PFSK-1 (cell line): ENCODE measurements at regions not wholly inside any gene's neighbourhood (a gene's known extent, or its start where the extent isn't known, plus 50 kb on each side); places are given as distances from the start of the nearest gene placed in this dataset.

Experiments used
- FOXP2 ChIP-seq: optimal IDR thresholded peaks from 2 replicates; pipeline ENCODE3; 2011; ENCODE audit warnings: borderline replicate concordance, control low read depth, inconsistent platforms; ENCODE audit not compliant: insufficient read depth; ENCODE audit errors: extremely low read length, extremely low read depth
- POLR2AphosphoS5 ChIP-seq: IDR thresholded peaks from 2 replicates; pipeline ENCODE4 v1.6.1; 2012; ENCODE audit warnings: low read depth, mild to moderate bottlenecking, control low read depth, low read length, moderate library complexity
- REST ChIP-seq, 2 experiments: IDR thresholded peaks; 2 replicates each; pipeline versions ENCODE4 v1.6.1 to v1.8.0; 2011 to 2012; ENCODE audit warnings: low read depth in 2 of 2, low read length in 2 of 2, control low read depth in 1 of 2, inconsistent platforms in 1 of 2, mild to moderate bottlenecking in 1 of 2, moderate library complexity in 1 of 2; ENCODE audit not compliant: insufficient read depth in 1 of 2
- TAF1 ChIP-seq: IDR thresholded peaks from 2 replicates; pipeline ENCODE4 v1.6.1; 2012; ENCODE audit warnings: low read length, control low read depth, borderline replicate concordance; ENCODE audit not compliant: insufficient read depth

DNA sequence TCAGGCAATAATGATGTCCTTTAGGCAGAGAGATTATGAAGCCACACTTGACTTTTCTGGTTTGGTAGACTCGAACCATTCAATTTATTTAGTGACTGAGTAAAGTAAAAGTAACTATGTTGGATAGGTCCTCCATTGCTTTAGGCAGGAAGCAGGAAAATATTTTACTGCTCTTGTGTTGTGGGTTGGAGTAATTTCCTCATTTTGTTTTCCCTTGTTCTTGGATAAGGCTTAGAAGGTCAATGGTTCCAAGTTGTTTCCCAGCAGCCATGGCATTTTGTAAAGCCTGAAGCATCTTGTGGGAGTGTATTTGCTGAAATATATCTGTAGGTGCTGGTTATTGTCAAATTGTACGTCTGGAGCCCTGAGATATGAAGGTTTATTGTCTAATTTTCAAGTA is 161.2 kb upstream of the SLC38A2 start:
- TF ChIP-seq TAF1 (no peak), REST (IDR thresholded peaks at IDR 0.05; ENCODE audit: insufficient read depth in 1 of 2, low read depth in 2 of 2, low read length in 2 of 2) (no peak), POLR2AphosphoS5 (no peak), FOXP2 (no peak)
